ENCODE measurements at regions not wholly inside any gene's neighbourhood (a gene's known extent, or its start where the extent isn't known, plus 50 kb on each side); places are given as distances from the start of the nearest gene placed in this dataset.
A peak's percentile ranks its signal among the peaks of the same experiment; 100 is the strongest.

DNA sequence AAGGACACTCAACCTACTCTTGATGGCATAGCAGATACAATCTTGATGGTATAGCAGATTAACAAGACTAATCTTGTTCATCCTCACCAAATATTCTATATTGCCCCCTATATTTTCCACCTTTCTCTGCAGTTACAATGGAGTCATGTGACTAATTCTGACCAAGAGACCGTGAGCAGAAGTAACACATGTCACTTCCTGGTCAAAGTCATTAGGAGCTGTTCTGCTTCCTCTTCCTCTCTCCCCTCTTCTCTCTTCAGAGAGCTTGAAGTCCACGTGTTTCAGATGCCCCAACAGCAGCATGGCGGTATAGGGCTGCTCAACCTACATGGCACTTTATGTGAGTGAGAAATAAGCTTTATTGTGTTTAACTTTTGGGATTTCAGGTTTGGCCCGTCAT is 55.3 kb upstream of the ERCC4 start:
- no peak for DNase-seq (ENCODE audit: low read depth)

DNA sequence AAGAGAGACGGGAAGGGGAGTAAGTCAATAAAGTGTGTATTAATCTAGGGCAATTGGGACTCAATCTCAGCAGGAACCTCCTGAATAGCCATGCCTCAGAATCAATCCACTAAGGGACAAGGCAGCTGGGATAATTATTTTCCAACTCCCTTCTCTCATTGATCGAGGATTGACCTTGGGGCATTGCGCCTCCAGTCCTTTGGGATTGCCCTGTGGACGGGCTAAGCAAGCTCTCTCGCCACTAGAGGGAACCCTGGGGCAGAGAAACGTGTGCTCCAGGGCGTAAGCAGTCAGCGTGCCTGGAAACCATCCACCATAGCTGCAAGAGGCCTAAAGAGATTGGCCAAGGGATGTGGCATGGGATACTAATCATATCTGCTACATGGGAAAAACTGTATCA is 53.9 kb upstream of the ERCC4 start:
- DNase-seq (ENCODE audit: low read depth) = peak; percentile 6
